ENCODE measurements at regions not wholly inside any gene's neighbourhood (a gene's known extent, or its start where the extent isn't known, plus 50 kb on each side); places are given as distances from the start of the nearest gene placed in this dataset.

DNA sequence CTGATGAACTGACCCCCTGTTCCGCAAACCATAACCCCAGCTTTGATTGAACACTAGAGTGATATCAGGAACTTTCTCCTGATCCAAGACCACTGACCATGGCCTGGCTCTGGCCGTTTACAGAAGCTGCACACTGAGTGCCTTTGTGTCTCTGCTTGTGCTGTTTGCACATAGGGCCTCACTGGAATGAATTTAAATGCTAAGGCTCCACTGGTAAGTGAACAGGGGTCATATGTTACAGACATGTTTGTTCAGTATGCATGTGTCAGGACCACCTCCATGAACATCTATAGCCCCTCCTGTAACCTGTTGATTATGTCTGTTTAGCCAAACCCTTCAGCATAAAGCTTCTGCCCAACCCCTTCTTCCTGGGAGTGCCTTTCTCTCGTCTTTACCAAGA is 1239.8 kb downstream of the TMEM121 start:
- no peak for TF ChIP-seq TAF1 (IDR thresholded peaks at IDR 0.05; ENCODE audit: borderline replicate concordance, low read depth, low read length)
- TF ChIP-seq POLR2A (IDR thresholded peaks at IDR 0.05; ENCODE audit: low read depth, low read length) = no peak
